Activated naive CD8-positive, alpha-beta T cell treated with anti-CD3 and anti-CD28 coated beads, Interleukin-2, amount 10 ng/mL, durations not matched to agents 7 days and 5 days (primary cell): ENCODE measurements at regions not wholly inside any gene's neighbourhood (a gene's known extent, or its start where the extent isn't known, plus 50 kb on each side); places are given as distances from the start of the nearest gene placed in this dataset.
"Not testable (repeated sequence)": the region's sequence is repeated elsewhere in the genome, so short reads cannot be mapped to it uniquely, and the experiment has no call there.

Experiments
- ATAC-seq: fragments of 150-1000 bp; cut with Tn5 transposase; one replicate; pipeline ENCODE4 v1.10.0; 2021; ENCODE audit warnings: low read depth, moderate library complexity
- POLR2A ChIA-PET: fragments of 350-600 bp; sonication (Branson Sonifier 250); formaldehyde crosslinking; loops from one replicate; lab custom pipeline; 2021; ENCODE audit warnings: antibody characterized with exemption; lab: Charles Lee
- DNase-seq: peaks from one replicate; pipeline ENCODE4 v3.0.0; 2021
- H3K27ac Mint-ChIP-seq: one replicate; pipeline ENCODE4 v1.8.0; 2022; ENCODE audit warnings: mild to moderate bottlenecking, mixed read lengths
- H3K27me3 Mint-ChIP-seq: one replicate; pipeline ENCODE4 v1.8.0; 2022; ENCODE audit warnings: mild to moderate bottlenecking, moderate library complexity, mixed read lengths
- H3K36me3 Mint-ChIP-seq: one replicate; pipeline ENCODE4 v1.8.0; 2021; ENCODE audit warnings: mild to moderate bottlenecking, mixed read lengths
- H3K4me1 Mint-ChIP-seq: one replicate; pipeline ENCODE4 v1.8.0; 2021; ENCODE audit warnings: mixed read lengths
- H3K4me3 Mint-ChIP-seq: one replicate; pipeline ENCODE4 v1.8.0; 2022; ENCODE audit warnings: mild to moderate bottlenecking, moderate library complexity, mixed read lengths
- H3K9me3 Mint-ChIP-seq: one replicate; pipeline ENCODE4 v1.8.0; 2021; ENCODE audit warnings: mixed read lengths

GRCh38 chr2:87414795-87415570 is 332.9 kb upstream of the PLGLB2 start:
- H3K9me3 Mint-ChIP-seq, DNase-seq, ATAC-seq, H3K4me1 Mint-ChIP-seq, POLR2A ChIA-PET, H3K27ac Mint-ChIP-seq, H3K27me3 Mint-ChIP-seq, H3K4me3 Mint-ChIP-seq, H3K36me3 Mint-ChIP-seq: not testable (repeated sequence)

DNA sequence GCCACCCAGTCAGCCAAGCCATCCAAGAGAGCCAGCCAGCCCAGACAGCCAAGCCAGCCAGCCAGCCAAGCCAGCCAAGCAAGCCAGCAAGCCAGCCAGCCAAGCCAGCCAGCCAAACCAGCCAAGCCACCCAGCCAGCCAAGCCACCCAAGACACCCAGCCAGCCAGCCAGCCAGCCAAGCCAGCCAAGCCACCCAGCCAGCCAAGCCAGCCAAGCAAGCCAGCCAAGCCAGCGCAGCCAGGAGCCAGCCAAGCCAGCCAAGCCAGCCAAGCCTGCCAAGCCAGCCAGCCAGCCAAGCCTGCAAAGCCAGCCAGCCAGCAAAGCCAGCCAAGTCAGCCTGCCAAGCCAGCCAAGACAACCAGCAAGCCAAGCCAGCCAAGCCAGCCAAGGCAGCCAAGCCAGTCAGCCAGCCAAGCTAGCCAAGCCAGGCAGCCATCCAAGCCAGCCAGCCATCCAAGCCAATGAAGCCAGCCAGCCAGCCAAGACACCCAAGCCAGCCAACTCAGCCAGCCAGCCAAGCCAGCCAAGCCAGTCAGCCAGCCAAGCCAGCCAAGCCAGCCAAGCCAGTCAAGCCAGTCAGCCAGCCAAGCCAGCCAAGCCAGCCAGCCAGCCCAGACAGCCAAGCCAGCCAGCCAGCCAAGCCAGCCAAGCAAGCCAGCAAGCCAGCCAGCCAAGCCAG is 332.2 kb upstream of the PLGLB2 start:
- ATAC-seq, POLR2A ChIA-PET, H3K4me3 Mint-ChIP-seq, H3K9me3 Mint-ChIP-seq, H3K4me1 Mint-ChIP-seq, H3K27ac Mint-ChIP-seq, DNase-seq, H3K27me3 Mint-ChIP-seq, H3K36me3 Mint-ChIP-seq: not testable (repeated sequence)

- H3K4me3 Mint-ChIP-seq, H3K27me3 Mint-ChIP-seq, H3K9me3 Mint-ChIP-seq, DNase-seq, POLR2A ChIA-PET, H3K27ac Mint-ChIP-seq, H3K4me1 Mint-ChIP-seq, H3K36me3 Mint-ChIP-seq, ATAC-seq: not testable (repeated sequence)
Measured at GRCh38 chr2:87416266-87416592, 331.7 kb upstream of the PLGLB2 start.

- H3K36me3 Mint-ChIP-seq, H3K27ac Mint-ChIP-seq, POLR2A ChIA-PET, H3K4me3 Mint-ChIP-seq, H3K9me3 Mint-ChIP-seq, DNase-seq, ATAC-seq, H3K27me3 Mint-ChIP-seq, H3K4me1 Mint-ChIP-seq: not testable (repeated sequence)
Measured at GRCh38 chr2:87417147-87417546, 330.7 kb upstream of the PLGLB2 start.

GRCh38 chr2:87417742-87418567 is 329.9 kb upstream of the PLGLB2 start:
- H3K36me3 Mint-ChIP-seq, H3K27me3 Mint-ChIP-seq, H3K4me1 Mint-ChIP-seq, H3K4me3 Mint-ChIP-seq, DNase-seq, POLR2A ChIA-PET, ATAC-seq, H3K27ac Mint-ChIP-seq, H3K9me3 Mint-ChIP-seq: not testable (repeated sequence)

DNA sequence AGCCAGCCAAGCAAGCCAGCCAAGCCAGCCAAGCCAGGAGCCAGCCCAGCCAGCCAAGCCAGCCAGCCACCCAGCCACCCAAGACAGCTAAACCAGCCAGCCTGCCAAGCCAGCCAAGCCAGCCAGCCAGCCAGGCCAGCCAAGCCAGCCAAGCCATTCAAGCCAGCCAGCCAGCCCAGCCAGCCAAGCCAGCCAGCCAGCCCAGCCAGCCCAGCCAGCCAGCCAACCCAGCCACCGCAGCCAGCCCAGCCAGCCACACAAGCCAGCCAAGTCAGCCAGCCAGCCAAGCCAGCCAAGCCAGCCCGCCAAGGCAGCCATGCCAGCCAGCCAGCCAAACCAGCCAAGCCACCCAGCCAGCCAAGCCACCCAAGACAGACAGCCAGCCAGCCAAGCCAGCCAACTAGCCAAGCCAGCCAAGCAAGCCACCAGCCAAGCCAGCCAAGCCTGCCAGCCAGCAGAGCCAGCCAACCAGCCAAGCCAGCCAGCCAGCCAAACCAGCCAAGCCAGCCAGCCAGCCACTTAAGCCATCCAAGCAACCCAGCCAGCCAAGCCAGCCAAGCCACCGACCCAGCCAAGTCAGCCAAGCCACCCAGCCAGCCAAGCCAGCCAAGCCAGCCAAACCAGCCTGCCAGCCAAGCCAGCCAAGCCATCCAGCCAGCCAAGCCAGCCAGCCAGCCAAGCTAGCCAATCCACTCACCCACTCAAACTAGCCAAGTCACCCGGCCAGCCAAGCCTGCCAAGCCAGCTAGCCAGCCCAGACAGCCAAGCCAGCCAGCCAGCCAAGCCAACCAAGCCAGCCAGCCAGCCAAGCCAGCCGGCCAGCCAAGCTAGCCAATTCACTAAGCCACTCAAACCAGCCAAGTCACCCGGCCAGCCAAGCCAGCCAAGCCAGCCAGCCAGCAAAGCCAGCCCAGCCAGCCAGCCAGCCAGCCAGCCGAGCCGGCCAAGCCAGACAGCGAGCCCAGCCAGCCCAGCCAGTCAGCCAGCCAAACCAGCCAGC is 328.8 kb upstream of the PLGLB2 start:
- H3K27ac Mint-ChIP-seq, H3K27me3 Mint-ChIP-seq, H3K4me3 Mint-ChIP-seq, ATAC-seq, POLR2A ChIA-PET, DNase-seq, H3K4me1 Mint-ChIP-seq, H3K9me3 Mint-ChIP-seq, H3K36me3 Mint-ChIP-seq: not testable (repeated sequence)

- H3K36me3 Mint-ChIP-seq, DNase-seq, POLR2A ChIA-PET: not testable (repeated sequence)
Measured at GRCh38 chr2:87419980-87420379, 327.9 kb upstream of the PLGLB2 start.

GRCh38 chr2:87420954-87421353 is 326.9 kb upstream of the PLGLB2 start:
- H3K27me3 Mint-ChIP-seq, H3K27ac Mint-ChIP-seq, H3K36me3 Mint-ChIP-seq, H3K4me3 Mint-ChIP-seq, H3K9me3 Mint-ChIP-seq, ATAC-seq, H3K4me1 Mint-ChIP-seq, DNase-seq, POLR2A ChIA-PET: not testable (repeated sequence)

More at GRCh38 chr2:87419980-87420379, 327.9 kb upstream of the PLGLB2 start:
- not testable (repeated sequence) for H3K9me3 Mint-ChIP-seq, H3K4me3 Mint-ChIP-seq, H3K27ac Mint-ChIP-seq, H3K4me1 Mint-ChIP-seq, ATAC-seq, H3K27me3 Mint-ChIP-seq

- H3K27me3 Mint-ChIP-seq, ATAC-seq, H3K4me1 Mint-ChIP-seq, H3K9me3 Mint-ChIP-seq, H3K36me3 Mint-ChIP-seq, DNase-seq, H3K27ac Mint-ChIP-seq, POLR2A ChIA-PET, H3K4me3 Mint-ChIP-seq: not testable (repeated sequence)
Measured at GRCh38 chr2:87423796-87424762, 323.8 kb upstream of the PLGLB2 start.

DNA sequence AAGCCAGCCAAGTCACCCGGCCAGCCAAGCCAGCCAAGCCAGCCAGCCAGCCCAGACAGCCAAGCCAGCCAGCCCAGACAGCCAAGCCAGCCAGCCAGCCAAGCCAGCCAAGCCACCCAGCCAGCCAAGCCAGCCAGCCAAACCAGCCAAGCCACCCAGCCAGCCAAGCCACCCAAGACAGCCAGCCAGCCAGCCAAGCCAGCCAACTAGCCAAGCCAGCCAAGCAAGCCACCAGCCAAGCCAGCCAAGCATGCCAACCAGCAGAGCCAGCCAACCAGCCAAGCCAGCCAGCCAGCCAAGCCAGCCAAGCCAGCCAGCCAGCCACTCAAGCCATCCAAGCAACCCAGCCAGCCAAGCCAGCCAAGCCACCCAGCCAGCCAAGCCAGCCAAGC is 323.1 kb upstream of the PLGLB2 start:
- POLR2A ChIA-PET, H3K27ac Mint-ChIP-seq, H3K27me3 Mint-ChIP-seq, H3K4me1 Mint-ChIP-seq, H3K36me3 Mint-ChIP-seq, ATAC-seq, DNase-seq, H3K9me3 Mint-ChIP-seq, H3K4me3 Mint-ChIP-seq: not testable (repeated sequence)

DNA sequence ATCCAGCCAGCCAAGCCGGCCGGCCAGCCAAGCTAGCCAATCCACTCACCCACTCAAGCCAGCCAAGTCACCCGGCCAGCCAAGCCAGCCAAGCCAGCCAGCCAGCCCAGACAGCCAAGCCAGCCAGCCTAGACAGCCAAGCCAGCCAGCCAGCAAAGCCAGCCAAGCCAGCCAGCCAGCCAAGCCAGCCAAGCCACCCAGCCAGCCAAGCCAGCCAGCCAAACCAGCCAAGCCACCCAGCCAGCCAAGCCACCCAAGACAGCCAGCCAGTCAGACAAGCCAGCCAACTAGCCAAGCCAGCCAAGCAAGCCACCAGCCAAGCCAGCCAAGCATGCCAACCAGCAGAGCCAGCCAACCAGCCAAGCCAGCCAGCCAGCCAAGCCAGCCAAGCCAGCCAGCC is 322.7 kb upstream of the PLGLB2 start:
- ATAC-seq, DNase-seq, POLR2A ChIA-PET, H3K4me1 Mint-ChIP-seq, H3K27ac Mint-ChIP-seq, H3K27me3 Mint-ChIP-seq, H3K4me3 Mint-ChIP-seq, H3K9me3 Mint-ChIP-seq, H3K36me3 Mint-ChIP-seq: not testable (repeated sequence)

DNA sequence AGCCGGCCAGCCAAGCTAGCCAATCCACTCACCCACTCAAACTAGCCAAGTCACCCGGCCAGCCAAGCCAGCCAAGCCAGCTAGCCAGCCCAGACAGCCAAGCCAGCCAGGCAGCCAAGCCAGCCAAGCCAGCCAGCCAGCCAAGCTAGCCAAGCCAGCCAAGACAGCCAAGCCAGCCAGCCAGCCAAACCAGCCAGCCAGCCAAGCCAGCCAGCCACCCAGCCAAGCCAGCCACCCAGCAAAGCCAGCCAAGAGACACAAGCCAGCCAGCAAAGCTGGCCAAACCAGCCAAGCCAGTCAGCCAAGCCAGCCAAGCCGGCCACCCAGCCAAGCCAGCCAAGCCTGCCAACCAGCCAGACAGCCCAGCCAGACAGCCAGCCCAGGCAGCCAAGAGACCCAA is 322.2 kb upstream of the PLGLB2 start:
- H3K27ac Mint-ChIP-seq, H3K36me3 Mint-ChIP-seq, H3K27me3 Mint-ChIP-seq, H3K9me3 Mint-ChIP-seq, POLR2A ChIA-PET, H3K4me1 Mint-ChIP-seq, DNase-seq, H3K4me3 Mint-ChIP-seq, ATAC-seq: not testable (repeated sequence)
